DLD1 (cell line): ENCODE measurements at regions not wholly inside any gene's neighbourhood (a gene's known extent, or its start where the extent isn't known, plus 50 kb on each side); places are given as distances from the start of the nearest gene placed in this dataset.
"Not testable (repeated sequence)": the region's sequence is repeated elsewhere in the genome, so short reads cannot be mapped to it uniquely, and the experiment has no call there.

ENCODE experiments used
- in situ Hi-C: cut with HindIII; loops from 2 replicates; pipeline ENCODE4 v1.10.0; 2017; ENCODE audit warnings: low sequenced_read_pairs

DNA sequence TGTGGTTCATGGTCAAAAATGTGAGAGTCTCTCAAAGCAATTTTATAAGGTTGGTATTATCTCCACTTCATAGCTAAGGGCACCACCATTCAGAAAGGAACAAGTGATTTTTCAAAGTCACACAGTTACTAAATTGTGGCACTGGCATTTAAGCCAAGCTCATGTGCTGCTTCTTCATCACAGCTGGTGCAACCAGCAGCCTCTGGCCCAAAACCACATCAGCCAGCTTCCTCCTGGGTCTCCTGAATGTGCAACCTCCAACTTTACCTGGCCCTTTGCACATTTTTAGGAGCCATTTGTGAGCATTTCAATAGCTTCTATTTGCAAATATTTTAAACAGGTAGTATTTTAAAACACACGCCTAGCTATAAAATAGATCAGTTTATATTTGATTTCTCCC is 293.7 kb downstream of the BCL11A start:
- in situ Hi-C loops: no loop called here

DNA sequence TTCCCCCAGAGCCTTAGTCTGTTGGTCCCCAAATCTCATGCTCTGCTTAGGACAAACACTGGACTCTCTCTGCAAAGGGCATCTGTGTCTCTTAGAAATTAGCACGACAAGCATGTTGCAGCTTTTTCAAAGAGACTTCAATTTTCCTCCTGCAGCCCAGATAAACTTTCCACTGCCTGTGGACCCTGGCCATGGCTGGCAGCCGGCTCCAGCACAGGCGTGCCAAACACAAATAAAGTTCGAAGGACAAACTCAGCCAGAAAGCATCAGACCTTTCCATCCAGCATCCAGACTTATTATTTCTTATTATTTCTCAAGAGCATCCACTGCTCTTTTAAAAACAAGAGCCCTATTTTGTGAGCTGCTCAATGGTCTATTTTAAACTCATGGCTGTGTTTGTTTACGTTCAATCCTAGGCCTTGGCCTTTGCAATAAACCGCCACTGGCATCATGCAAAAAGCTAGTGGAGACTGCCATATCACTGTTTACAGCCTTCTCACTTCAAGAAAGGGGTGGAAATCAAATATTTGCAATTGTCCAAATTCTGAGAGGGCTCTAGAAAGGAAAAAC is 300.8 kb downstream of the BCL11A start:
- in situ Hi-C loops: no loop called here

DNA sequence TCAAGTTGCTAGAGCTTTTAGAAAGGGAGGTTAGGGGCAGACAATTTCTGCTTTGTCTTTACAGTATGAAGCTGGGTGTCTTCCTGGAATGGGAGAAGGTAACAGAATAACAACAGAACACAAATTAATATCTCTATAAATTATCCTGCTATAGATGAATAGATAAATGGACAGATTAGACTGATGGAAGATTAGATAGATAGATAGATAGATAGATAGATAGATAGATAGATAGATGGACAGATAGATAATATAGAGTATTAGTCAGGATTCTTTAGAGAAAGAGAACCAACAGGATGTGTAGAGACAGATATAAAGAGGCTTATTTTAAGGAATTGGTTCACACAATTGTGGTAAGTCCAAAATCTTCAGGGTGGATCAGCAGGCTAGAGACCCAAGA is 302.2 kb downstream of the BCL11A start:
- in situ Hi-C loops: no loop called here

DNA sequence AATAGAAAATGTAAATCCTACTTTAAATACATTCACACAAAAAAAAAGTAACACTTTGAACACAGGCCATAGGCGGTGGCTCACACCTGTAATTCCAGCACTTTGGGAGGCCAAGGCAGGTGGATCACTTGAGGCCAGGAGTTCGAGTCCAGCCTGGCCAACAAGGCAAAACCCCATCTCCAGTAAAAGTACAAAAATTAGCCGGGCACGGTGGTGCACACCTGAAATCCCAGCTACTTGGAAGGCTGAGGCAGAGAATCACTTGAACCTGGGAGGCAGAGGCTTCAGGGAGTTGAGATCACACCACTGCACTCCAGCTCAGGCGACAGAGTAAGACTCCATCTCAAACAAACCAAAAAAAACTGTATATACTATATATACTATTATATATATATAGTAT is 303.6 kb downstream of the BCL11A start:
- in situ Hi-C loops: no loop called here

DNA sequence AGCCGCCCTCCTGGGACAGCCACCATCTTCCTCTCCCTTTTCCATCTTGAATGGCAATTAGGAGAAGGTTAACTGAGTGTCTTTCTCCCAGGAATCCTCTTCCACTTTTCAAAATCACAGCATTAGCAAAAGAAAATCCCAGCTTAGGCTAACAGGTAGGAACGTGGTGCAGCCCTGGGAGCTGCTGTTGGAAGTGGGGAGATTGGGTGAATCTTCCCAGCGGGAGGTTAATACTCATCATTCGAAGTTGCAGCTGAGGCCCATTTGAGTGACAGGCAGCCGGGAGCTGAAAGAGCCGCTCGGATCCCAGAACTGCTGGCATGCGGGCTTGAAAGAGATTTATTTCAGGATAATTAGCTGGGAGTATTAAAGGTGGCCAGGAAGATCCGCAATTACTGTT is 306.0 kb downstream of the BCL11A start:
- in situ Hi-C loops: no loop called here

DNA sequence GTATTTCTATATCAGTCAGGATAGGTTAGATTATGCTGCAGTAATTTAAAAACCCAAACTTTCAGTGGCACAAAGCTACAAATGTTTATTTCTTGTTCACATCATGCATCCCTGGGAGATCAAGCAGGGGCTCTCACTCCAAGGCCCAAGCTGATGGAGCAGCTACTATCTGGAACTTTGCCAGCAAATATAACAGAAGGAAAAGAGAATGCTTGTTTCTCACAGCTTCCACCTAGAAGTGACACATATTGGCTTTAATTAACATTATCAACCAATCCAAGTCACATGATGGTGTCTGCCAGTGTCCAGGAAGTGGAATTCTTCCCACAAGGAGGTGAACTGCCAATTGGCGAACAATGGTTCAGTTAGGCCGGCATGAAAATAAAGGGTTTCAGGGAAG is 306.9 kb downstream of the BCL11A start:
- in situ Hi-C loops: no loop called here

DNA sequence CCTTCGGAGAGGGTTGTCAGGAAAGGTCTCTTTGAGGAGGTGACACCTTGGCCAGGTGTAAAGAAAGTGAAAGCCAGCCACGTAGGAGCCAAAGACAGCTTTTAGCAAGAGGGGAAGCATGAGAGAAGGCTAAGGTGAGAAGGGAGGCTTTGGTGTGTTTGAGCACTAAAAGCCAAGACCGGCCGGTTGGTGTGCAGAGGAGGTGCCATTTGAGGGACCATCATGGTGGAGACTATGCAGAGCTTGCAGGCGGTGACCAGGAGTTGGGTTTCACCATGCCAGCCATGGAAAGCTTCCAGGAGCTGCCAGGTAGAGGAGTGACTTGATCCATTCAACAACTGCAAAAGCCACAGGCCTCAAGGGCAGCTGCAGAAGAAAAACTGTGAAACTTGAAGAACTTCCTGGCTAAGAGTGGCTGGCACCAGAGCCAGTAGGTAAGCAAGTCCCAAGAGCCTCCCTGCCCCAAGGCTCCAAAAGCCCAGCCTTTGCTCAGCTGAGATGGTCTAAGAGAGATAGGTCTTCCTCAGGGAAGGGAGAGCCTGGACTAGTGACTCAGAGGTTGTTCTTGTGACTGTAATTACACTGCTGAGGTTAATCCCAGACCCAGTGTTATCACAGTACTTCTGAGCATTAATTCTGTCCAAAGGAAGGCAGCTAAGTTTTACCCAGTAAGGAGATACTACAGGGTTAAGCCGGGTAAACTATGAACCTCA is 319.0 kb downstream of the BCL11A start:
- in situ Hi-C loops: no loop called here

DNA sequence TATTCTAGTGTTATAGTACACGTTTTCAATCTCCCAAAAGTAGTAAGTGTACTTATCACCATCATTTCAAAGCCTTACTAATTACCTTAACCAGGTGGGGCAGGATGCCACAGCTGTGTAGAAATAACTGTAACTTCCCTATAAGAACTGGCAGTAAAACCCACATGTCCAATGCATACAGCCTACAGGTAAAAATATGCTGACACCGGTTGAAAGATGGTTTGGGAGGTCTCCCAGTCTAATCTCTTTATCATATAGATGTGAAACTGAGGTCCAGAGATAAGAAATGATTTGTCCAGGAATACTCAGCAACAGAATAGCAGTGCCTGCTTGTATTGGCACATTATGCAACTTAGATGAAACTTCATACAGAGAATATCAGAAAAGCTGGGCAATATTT is 322.9 kb downstream of the BCL11A start:
- in situ Hi-C loops: no loop called here

DNA sequence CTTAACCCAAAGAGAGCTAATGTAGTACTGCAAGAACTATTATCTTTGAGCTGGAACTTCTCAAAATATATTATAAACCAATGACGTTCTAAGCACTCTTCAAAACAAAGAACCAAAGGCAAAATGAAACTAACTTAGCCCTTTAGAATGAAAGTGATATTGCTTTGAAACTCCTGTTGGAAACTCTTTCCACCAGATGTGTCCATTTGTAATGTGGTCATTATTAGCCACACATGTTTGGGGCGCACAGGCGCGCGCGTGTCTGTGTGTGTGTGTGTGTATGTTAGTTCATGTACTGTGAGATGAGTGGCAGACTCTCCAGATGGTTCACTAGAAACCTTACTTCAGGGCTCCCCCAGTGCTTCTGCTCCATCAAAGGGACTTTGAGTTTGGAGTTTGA is 323.4 kb downstream of the BCL11A start:
- in situ Hi-C loops: no loop called here

DNA sequence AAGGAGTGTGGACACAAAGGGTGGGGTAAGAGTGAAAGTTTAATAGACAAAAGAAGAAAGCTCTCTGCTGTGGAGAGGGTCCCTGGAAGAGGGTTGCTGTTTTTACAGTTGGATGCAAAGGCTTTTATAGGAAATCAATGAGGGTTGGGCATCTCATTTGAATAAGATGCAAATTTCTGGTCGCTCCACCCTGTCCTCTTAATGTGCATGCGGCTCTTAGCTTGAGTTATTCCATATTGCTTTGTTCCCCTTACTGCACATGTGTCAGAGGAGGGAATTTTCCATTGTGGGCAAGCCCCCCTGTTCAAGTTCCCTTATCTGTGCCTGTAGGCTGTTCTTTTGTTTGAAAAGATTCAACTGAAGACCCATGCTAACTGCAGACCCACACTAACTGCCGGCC is 326.5 kb downstream of the BCL11A start:
- in situ Hi-C loops: no loop called here

DNA sequence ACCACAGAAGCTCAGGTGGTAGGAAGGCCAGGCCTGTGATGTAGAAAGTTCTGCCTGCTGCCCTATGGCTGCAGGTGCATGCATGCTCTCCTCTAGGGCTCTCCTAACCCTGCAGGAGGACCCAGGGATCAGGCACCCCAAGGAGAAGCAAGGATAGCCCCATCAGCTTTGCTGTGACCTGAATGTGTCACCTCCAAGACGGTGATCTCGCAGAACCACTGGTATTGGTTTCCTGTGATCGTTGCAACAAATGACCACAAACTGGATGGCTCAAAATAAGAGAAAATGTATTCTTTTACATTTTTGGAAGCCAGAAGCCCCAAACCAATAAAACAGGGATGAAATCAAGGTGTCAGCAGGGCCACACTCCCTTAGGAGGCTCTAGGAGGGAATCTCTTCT is 327.3 kb downstream of the BCL11A start:
- in situ Hi-C loops: no loop called here

DNA sequence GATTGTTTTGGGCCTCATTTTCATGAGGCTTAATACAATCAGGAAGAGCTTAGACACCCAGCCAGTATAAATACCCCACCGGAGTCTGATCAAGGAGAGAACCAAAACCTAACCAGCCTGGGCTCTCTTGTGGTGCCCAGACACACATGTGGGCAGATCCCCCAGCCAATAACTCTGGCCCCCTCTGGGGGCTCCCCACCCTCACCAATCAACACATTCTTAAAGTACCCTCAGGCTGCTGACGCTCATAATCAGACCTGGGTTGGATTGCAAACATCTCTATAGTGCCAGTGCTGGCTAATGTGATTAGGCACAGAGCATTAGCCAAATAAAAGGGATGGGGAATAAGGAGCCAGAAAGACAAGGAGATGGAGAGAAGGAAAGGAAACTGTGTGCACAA is 329.6 kb downstream of the BCL11A start:
- in situ Hi-C loops: no loop called here

DNA sequence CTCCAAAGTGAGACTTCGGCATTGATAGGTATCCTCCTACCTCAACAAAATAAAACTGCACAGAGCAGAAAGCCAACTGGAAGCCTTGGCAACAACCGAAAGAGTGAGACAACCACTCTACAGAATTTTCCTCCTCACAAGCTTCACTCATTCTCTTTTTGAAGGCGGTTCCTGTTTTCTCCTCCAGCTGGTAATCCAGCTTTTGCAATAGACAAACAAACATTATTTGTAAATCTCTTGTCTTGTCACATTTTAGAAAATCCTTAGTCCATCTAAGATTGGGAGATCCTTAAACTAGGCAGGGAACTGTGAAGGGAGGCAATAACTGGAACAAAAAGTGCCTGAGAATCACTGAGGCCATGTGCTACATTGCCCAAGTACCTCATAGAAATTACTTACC is 332.4 kb downstream of the BCL11A start:
- in situ Hi-C loops: no loop called here

DNA sequence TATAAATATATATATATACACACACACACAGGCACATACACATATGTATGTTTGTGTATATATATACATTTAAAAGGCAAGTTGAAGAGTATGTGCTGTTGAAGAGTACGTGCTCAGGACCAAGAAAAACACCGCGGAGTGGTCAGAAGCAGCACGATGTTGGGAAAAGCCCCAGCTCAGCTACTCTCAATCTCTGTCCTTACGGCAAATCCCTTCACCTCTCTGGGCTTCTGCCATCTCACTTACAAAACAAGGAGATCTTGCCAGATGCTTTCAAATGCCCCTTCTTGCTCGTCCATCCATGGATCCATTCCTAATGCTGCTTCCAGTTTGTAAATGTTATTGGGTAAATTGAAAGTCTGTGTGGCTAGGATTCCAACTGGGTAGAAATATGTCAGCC is 333.9 kb downstream of the BCL11A start:
- in situ Hi-C loops: no loop called here

DNA sequence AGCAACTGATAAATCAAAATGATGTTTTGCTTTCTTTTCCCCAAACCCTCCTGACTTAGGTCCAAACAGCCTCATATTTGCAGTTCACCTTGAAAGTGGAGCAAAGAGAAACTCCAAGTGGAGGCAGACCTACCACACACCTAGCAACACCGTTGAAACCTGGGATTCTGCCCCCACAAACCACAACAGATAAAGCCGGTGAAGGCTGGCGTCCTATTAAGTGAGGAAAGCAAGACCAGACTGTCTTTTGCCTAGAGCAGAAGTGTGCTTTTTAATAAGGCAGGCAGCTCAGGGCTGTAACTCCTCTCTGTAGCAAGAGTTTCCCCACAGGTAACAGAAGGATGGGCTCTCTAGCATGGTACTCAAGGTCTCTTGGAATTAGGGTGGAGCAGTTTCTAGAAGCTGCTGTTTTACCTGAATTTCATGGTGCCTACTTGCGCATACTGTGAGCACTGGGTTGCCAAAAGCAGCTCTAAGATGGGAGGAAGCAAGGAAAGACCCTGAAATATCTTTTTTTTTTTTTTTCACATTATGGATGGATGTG is 336.9 kb downstream of the BCL11A start:
- in situ Hi-C loops: no loop called here

DNA sequence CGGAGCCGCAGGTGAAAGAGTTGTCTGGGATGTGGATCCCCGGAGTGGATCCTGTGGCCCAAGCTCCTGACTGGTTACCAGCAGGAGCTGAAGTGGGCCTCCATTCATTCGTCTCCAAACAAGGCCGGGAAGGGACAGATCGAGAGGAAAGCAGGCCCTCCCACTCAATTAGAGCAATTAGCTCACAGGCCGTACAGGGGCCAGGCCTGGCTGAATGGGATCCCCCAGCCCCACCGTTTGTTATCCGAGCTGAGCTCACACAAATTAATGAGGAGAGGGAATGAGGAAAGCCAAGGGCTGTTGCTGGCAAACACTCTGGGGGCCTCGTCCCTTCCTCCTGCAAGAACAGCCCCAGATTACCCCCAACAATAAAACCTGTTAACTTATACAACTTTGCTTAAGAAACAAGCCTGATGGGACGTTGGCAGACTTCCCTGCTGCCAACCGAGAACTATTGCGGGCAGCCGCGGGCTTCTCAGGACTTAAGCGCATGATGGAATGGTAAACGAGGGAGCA is 338.0 kb downstream of the BCL11A start:
- in situ Hi-C loops: no loop called here

DNA sequence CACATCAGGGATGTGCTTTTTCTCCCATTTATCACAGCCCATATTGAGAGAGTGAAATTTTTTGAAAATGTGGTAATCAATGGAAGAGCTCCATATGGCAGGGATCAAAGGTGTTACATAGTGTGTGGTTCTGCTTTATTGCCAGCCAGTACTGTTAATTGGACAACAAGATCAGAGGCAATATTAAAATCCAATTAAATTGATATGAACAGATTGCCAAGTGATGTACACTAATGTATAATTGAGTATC is 338.9 kb downstream of the BCL11A start:
- in situ Hi-C loops: no loop called here

DNA sequence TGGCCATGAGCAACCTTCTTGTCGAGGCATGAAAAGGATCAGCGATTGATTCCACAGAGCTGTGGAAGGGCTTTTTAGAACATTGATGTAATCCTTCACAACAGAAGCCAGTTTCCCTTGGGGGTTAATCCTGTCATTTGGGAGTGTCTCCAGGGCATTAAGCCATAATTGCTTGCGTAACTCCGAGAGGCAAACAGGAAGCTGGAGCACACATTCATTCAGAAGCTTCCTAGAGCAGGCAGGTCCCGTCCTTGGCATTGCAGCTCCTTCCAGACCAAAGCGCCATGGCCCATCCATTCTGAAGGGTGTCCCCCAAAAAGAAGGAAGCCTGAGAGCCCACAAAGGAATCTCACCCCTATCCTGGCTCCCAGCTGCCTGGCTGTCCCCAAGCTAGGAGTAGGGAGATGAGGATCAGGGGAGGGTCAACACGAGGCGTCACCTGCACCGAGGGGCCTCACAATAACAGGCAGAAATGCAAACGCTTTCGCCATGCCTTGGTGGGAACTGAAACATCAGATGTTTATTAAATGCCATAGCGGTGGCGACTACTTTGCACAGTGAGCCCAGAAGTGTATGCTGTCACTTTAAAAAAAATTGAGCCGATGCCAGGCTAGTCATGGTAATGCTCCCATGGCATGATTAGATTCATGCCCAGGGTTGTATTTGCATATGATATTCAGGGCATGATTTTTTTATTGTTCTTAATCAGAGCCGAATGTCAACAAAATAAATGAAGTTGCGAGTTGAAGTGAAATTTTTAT is 339.4 kb downstream of the BCL11A start:
- in situ Hi-C loops: no loop called here

DNA sequence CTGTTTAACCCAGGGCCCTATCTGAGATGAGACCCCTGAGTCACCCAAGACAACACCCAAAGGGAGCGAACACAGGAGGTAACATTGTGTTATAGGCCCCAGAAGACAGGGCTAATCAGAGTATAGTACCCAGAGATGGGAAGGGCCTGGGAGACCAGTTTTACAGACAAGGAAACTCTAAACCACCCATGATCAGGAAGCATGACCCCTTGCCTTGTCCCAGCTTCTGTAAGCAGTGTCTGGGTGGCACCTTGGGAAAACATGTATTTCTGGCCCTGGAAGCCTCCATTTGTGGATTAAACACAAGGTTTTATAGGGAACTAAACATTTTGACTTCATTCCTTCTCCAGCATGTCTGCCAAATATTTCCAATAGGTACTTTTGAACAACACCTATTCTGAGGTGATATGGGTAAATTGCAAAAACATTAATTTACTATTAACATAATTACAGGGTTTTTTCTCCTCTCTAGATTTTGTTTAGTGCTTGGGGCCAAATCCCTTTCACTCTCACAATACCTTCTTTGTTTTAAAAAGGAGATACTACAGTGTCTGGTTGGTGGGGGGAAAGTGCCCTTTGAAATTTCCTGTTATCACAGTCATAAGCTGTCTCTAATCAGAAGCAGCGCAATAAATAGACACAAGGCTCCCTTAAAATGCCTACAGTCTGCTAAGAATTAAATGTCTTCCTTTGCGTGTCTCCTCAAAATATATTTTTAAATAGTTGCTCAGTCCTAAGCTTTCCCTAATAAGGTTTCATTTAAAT is 341.1 kb downstream of the BCL11A start:
- in situ Hi-C loops: no loop called here

DNA sequence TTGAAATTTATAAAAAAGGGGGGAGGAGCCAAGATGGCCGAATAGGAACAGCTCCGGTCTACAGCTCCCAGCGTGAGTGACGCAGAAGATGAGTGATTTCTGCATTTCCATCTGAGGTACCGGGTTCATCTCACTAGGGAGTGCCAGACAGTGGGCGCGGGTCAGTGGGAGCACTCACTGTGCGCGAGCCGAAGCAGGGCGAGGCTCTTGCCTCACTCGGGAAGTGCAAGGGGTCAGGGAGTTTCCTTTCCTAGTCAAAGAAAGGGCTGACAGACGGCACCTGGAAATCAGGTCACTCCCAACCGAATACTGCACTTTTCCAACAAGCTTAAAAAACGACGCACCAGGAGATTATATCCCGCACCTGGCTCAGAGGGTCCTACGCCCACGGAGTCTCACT is 364.4 kb downstream of the BCL11A start:
- in situ Hi-C loops: not testable (repeated sequence)

DNA sequence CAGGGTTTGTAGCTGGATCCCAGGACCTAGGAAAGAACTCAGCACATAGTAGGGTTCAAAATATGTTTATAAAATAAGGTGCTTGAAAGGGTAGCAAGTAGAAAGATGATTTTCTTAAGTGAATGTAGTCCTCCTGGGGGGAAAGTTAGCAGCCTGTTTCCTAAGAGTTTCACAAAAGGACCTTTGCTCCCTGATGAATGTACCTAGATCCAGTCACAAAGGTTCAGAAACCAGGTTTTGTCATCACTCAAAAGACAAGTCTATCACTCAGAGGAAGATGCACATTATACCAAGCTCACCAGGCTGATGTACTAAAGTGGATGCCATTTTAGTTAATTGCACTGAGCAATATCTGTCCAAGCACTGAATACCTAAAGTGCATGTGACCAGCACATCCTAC is 378.2 kb downstream of the BCL11A start:
- in situ Hi-C loops: no loop called here
